ENCODE measurements at regions not wholly inside any gene's neighbourhood (a gene's known extent, or its start where the extent isn't known, plus 50 kb on each side); places are given as distances from the start of the nearest gene placed in this dataset.
A peak's percentile ranks its signal among the peaks of the same experiment; 100 is the strongest.
"Not testable (repeated sequence)": the region's sequence is repeated elsewhere in the genome, so short reads cannot be mapped to it uniquely, and the experiment has no call there.

DNA sequence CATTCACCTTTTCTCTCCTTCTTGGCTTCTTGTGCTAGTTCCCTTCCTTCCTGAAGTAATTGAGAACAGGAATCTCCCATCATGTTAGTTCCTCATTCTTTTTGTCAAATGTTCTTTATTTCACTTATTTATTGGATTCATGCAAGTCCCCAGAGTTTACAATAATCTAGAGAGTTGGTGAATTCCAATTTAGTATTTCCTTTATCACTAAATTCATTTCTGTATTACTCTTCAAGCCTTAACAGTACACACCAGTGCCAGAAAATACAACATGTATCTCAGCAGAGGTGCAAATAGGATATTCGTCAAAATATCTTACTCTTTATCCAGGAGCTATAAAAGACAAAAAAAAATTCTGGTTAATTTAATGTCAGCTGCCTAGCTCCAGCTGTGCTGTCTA lies 121.9 kb upstream of the SETBP1 start:
- Histone ChIP-seq H3K4me1 (replicated peaks in 1 of 2) (no peaks in the 10 kb centered on the region), H3K27ac (no peak overlapping the region), H3K4me3 (no peak overlapping the region)
- in situ Hi-C loops (cut with MboI; ENCODE audit: low pct_unique_long_range_greater_than_20kb in 2 of 9, low sequenced_read_pairs in 9 of 9, unreplicated experiment in 9 of 9) = no loop called here
- ATAC-seq (replicated peaks in 6 of 8) = no peak
- WGBS, 10 experiments = 0 to 100% (median 91%) methylated on average over 1 of the region's 1 CpG; no CpG with 5 or more reads in 1 of the 10 experiments

DNA sequence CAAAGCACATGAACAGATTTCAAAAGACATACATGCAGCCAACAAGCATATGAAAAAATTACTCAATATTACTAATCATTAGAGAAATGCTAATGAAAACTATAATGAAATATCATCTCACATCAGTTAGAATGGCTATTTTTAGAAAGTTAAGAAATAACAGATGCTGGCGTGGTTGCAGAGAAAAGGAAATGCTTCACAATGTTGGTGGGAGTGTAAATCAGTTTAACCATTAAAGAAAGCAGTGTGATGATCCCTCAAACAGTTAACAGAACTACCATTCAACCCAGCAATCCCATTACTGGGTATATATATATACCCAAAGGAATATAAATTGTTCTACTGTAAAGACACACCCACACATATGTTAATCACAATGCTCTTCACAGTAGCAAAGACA lies 117.7 kb upstream of the SETBP1 start:
- no peak for ATAC-seq (replicated peaks in 6 of 8)
- Histone ChIP-seq H3K4me1 (replicated peaks in 1 of 2) (no peaks in the 10 kb centered on the region), H3K4me3 (no peak overlapping the region), H3K27ac (no peak overlapping the region)
- WGBS, 10 experiments = 10 to 100% (median 100%) methylated on average over 1 of the region's 1 CpG; no CpG with 5 or more reads in 5 of the 10 experiments
- in situ Hi-C loops (cut with MboI; ENCODE audit: low pct_unique_long_range_greater_than_20kb in 2 of 9, low sequenced_read_pairs in 9 of 9, unreplicated experiment in 9 of 9) = no loop called here

DNA sequence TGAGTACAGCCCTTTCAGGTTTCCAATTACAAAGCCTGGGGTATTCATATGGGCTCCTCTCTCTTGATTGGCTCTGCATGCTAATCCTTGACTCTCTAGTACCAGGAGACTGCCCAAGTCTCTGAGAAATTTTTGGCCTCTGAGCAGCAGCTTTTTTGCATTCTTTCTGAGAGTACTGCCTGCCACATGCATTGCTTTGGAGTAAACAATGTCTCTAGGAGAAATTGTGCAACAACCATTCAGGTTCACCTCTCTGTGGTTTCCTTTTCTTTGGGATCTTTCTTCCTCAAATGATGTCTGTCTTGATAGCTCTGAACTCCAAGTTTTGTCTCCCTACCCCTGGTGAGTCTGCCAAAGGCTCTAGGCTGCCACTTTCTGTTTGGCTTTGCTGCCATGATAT lies 115.8 kb upstream of the SETBP1 start:
- Histone ChIP-seq H3K4me1 (replicated peaks in 1 of 2) (no peaks in the 10 kb centered on the region), H3K27ac (no peak overlapping the region), H3K4me3 (no peak overlapping the region)
- in situ Hi-C loops (cut with MboI; ENCODE audit: low pct_unique_long_range_greater_than_20kb in 2 of 9, low sequenced_read_pairs in 9 of 9, unreplicated experiment in 9 of 9) = no loop called here
- peak in 4 of 8 experiments; percentile 60 to 91 (median 78) for ATAC-seq (replicated peaks in 6 of 8)

DNA sequence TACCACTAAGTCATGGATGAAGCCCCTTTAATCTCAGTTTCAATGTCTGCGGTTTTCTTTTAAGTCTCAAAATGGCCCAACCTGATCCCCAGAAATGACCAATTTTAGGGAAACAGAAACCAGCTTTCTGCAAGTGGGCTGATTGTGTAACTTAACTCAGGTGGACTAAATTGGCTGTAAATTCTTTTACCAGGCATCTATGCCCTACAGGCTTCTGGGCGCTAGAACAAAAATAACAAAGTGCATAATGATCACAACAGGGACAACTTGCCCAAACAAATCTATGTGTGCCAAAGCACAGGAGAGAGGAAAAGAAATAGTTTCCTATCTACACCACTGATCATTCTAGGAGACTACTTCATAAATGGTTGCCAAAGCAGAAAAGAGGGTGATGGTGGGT lies 112.3 kb upstream of the SETBP1 start:
- no peaks in the 10 kb centered on the region for H3K4me1 ChIP-seq (replicated peaks in 1 of 2)
- in situ Hi-C loops (cut with MboI; ENCODE audit: low pct_unique_long_range_greater_than_20kb in 2 of 9, low sequenced_read_pairs in 9 of 9, unreplicated experiment in 9 of 9) = no loop called here
- ATAC-seq (replicated peaks in 6 of 8) = no peak
- no peak overlapping the region for H3K4me3 ChIP-seq
- no peak overlapping the region for H3K27ac ChIP-seq
- 63 to 100% (median 94%) methylated on average over 1 to 2 of the region's 2 CpGs; no CpG with 5 or more reads in 5 of the 10 experiments for WGBS, 10 experiments

DNA sequence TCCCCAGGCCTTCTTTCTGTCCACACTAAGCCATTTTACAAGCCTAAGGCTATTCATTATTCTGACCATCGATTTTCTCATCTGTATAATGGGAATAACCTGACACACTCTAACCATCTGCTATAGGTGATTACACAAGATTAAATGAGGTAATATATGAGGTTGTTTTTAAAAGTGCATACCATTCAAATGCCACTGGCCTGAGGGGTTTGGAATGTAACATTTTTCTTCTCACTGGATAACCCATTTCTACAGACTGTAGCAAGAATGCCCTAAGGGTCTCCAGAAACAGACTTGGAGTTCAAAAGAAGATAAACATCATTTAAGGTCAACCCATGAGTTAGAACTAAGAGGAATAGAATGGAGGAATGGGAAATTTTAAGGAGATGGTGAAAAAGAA lies 111.7 kb upstream of the SETBP1 start:
- no peak overlapping the region for H3K4me3 ChIP-seq
- ATAC-seq (replicated peaks in 6 of 8) = no peak
- no peak overlapping the region for H3K27ac ChIP-seq
- no peaks in the 10 kb centered on the region for H3K4me1 ChIP-seq (replicated peaks in 1 of 2)
- in situ Hi-C loops (cut with MboI; ENCODE audit: low pct_unique_long_range_greater_than_20kb in 2 of 9, low sequenced_read_pairs in 9 of 9, unreplicated experiment in 9 of 9) = no loop called here
- WGBS, 10 experiments = 50 to 90% (median 83%) methylated on average over 1 of the region's 1 CpG; no CpG with 5 or more reads in 7 of the 10 experiments

DNA sequence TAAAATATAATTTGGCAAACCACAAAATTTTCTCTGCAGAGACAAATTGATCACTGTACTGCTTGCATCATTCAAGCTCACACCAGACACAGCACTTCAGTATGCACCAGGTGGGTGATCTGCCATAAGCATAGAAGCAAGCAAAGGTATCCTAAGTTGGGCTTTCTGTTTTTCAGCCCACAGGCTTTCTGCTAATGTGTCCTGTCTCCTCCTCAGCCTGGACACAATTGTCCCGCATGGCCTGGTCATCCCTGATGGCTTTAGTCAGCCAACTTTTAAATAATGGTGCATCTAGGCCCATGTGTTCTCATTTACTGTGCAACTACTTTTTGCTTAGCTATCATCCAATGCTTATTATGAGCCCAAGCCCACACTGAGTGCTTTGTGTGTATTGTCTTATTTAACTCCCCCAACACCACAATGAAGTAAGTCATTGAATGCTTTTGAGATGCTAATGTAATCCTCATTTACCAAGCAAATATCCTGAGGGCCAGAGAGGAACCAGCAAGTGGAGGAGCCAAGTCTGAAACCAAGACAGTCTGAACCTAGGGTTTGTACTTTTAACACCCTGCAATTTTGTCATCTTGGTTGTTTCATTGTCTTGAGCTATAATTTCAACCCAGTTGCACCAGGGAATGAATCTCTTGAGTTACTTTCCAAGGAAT lies 111.2 kb upstream of the SETBP1 start:
- Histone ChIP-seq H3K4me3 (no peak overlapping the region), H3K4me1 (replicated peaks in 1 of 2) (no peaks in the 10 kb centered on the region), H3K27ac (no peak overlapping the region)
- ATAC-seq (replicated peaks in 6 of 8) = no peak
- in situ Hi-C loops (cut with MboI; ENCODE audit: low pct_unique_long_range_greater_than_20kb in 2 of 9, low sequenced_read_pairs in 9 of 9, unreplicated experiment in 9 of 9) = no loop called here
- 71 to 100% (median 86%) methylated on average over 1 of the region's 1 CpG; no CpG with 5 or more reads in 5 of the 10 experiments for WGBS, 10 experiments

DNA sequence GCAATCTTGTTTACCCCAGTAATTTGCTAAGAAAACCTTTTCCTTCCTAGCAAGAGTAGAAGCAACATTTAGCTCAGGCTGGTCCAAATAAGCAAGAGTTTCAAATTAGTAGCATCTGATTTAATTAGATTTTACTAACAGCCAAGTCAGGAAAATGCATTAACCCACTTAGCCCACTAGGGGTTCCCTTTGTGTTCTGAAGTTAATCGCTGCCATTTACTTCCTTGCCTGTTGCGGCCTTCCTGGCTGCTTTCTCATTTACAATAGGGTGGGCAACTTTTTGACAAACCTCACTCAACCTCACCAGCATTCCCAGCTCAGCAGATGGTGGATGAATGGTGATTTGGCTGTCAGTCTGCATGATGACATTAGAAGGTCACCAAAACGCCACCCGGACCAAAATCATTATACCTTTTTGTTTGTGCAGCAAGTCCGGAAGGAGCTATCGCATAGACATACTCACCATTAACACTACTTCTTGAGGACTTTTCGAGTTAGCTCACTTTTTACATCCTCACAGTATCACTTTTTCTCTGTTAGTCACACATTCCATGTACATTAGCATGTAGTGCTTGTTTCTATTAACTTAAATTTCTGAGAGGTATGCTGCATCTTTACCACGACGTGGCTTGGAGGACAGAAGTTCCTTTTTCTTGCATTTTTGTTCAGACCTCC lies 101.5 kb upstream of the SETBP1 start:
- in situ Hi-C loops (cut with MboI; ENCODE audit: low pct_unique_long_range_greater_than_20kb in 2 of 9, low sequenced_read_pairs in 9 of 9, unreplicated experiment in 9 of 9) = no loop called here
- Histone ChIP-seq H3K27ac (no peak overlapping the region), H3K4me1 (replicated peaks in 1 of 2) (no peaks in the 10 kb centered on the region), H3K4me3 (no peak overlapping the region)
- ATAC-seq (replicated peaks in 6 of 8) = no peak
- WGBS, 10 experiments = 61 to 96% (median 84%) methylated on average over 3 to 9 of the region's 9 CpGs

DNA sequence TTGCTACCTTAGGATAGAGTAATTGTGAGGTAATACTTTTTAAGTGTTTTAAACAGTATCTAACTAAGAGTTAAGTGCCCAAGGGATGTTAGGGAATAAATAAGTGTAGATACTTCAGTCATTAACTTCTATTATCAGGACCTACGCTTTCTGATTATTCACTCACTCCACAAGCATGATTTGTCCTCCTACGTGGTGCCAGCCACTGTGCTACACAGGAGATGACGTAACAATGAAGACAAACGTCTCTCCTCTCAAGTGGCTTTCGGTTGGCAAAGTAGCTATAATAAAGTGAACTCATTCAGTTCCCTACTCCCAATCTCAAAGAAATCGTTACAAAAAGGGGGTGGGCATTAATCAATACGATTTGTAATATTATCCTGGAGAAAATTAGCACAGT lies 100.9 kb upstream of the SETBP1 start:
- 37 to 100% (median 90%) methylated on average over 1 to 7 of the region's 7 CpGs; no CpG with 5 or more reads in 1 of the 10 experiments for WGBS, 10 experiments
- ATAC-seq (replicated peaks in 6 of 8) = no peak
- Histone ChIP-seq H3K4me1 (replicated peaks in 1 of 2) (no peaks in the 10 kb centered on the region), H3K4me3 (no peak overlapping the region), H3K27ac (no peak overlapping the region)
- in situ Hi-C loops (cut with MboI; ENCODE audit: low pct_unique_long_range_greater_than_20kb in 2 of 9, low sequenced_read_pairs in 9 of 9, unreplicated experiment in 9 of 9) = no loop called here

DNA sequence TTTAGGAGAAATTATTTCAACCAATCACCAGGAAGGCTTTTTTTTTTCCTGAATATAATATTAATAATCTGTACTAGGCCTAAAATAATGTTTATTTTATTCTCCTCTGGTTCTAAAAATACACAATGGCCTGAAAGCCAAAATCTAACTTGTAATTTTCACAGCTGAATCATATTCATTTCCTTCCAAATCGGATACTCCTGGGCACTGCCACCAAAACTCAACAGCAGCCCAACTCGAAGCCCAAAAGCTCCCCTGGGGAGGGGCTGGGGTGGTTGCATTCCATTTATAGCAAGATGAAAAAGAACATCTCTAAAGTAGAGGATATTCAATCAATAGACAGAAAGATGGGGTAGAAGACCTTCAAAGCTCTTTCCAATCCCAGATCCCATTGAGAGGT lies 100.5 kb upstream of the SETBP1 start:
- 50 to 100% (median 85%) methylated on average over 1 to 2 of the region's 2 CpGs; no CpG with 5 or more reads in 4 of the 10 experiments for WGBS, 10 experiments
- in situ Hi-C loops (cut with MboI; ENCODE audit: low pct_unique_long_range_greater_than_20kb in 2 of 9, low sequenced_read_pairs in 9 of 9, unreplicated experiment in 9 of 9) = no loop called here
- Histone ChIP-seq H3K4me1 (replicated peaks in 1 of 2) (no peaks in the 10 kb centered on the region), H3K27ac (no peak overlapping the region), H3K4me3 (no peak overlapping the region)
- no peak for ATAC-seq (replicated peaks in 6 of 8)

DNA sequence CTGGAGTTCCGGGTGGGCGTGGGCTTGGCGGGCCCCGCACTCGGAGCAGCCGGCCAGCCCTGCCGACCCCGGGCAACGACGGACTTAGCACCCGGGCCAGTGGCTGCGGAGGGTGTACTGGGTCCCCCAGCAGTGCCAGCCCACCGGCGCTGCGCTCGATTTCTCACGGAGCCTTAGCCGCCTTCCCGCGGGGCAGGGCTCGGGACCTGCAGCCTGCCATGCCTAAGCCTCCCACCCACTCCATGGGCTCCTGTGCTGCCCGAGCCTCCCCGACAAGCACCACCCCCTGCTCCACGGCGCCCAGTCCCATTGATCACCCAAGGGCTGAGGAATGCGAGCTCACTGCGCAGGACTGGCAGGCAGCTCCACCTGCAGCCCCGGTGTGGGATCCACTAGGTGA lies 99.9 kb upstream of the SETBP1 start:
- ATAC-seq (replicated peaks in 6 of 8); H3K27ac ChIP-seq; H3K4me1 ChIP-seq (replicated peaks in 1 of 2); in situ Hi-C loops (cut with MboI; ENCODE audit: low pct_unique_long_range_greater_than_20kb in 2 of 9, low sequenced_read_pairs in 9 of 9, unreplicated experiment in 9 of 9); H3K4me3 ChIP-seq: not testable (repeated sequence)
- WGBS, 10 experiments = no CpG with 5 or more reads among the region's 28 CpGs

DNA sequence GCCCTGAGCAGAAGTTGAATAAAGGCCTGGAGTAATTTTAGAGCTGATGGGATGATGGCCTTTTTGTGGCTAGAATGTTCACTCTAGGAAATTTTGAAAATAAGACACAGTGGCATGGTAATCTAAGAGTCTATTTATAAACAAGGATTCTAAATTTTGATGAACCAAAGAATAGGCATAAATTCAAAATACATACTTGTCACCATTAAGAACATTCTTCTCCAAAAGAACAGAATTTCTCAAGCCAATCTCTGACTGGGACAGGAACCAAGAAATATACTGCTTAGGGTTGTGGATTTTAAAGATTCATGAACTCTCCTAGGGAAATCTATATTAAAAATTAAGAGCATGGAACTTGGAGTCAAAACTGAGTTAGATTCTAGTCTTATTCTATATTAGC lies 98.2 kb upstream of the SETBP1 start:
- no peak for ATAC-seq (replicated peaks in 6 of 8)
- Histone ChIP-seq H3K27ac (no peak overlapping the region), H3K4me3 (no peak overlapping the region), H3K4me1 (replicated peaks in 1 of 2) (no peaks in the 10 kb centered on the region)
- in situ Hi-C loops (cut with MboI; ENCODE audit: low pct_unique_long_range_greater_than_20kb in 2 of 9, low sequenced_read_pairs in 9 of 9, unreplicated experiment in 9 of 9) = no loop called here

DNA sequence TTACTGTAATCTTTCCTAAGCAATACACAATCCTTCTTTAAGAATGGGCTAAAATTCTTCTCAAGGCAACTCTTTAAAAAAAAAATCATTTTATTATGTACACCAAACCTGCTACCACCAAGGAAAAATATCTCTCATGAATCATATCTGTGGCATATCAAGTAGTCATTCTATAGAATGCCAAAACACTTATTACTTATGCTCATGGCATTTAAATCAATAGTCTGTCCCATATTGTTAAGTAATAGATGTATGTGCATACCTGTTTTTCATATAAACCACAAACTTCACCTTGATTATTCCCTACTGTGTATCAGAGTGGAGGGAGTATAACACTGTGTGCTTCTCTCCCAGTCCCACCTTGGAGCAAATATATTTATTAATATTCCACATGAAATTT lies 95.8 kb upstream of the SETBP1 start:
- no peak overlapping the region for H3K4me3 ChIP-seq
- no peaks in the 10 kb centered on the region for H3K4me1 ChIP-seq (replicated peaks in 1 of 2)
- in situ Hi-C loops (cut with MboI; ENCODE audit: low pct_unique_long_range_greater_than_20kb in 2 of 9, low sequenced_read_pairs in 9 of 9, unreplicated experiment in 9 of 9) = no loop called here
- H3K27ac ChIP-seq = no peak overlapping the region
- ATAC-seq (replicated peaks in 6 of 8) = no peak

DNA sequence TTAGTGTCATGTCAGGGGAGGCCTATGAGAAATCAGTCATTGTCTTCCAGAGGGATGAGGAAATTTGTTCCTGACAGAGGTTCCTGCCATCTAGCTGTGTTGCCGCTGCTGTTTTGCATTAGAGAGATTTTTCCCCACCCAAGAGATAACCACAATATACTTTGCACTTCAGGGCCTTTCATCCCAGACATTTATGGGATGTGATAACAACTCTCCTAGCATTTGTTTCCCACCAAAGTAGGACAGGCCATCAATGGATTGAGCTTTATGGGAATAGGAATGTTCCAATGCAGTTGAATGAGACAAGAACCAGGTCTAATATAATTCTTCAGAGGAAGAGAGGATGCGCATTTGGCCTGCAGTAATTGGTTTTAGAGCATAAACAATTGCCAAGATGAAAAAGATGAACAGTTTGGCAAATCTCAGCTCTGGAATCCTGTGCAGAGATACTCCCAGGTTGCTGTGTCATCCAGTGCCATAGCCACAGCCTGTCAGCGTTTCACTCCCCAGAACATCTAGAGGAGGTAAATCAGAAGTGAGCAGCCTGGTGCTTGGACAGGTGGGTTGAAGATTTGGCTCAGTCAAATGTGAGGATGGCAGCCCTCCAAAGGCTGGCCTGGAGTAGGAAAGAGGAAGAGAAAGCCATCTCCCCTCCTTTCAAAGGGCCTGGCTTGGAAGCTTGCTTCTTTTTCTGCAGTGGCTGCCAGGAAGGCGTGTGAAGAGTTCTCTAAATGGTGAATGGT lies 93.7 kb upstream of the SETBP1 start:
- Histone ChIP-seq H3K4me3 (no peak overlapping the region), H3K4me1 (replicated peaks in 1 of 2) (no peaks in the 10 kb centered on the region), H3K27ac (no peak overlapping the region)
- in situ Hi-C loops (cut with MboI; ENCODE audit: low pct_unique_long_range_greater_than_20kb in 2 of 9, low sequenced_read_pairs in 9 of 9, unreplicated experiment in 9 of 9) = no loop called here
- no peak for ATAC-seq (replicated peaks in 6 of 8)
- WGBS, 10 experiments = 40 to 100% (median 86%) methylated on average over 1 to 4 of the region's 4 CpGs; no CpG with 5 or more reads in 2 of the 10 experiments
